DOHH2 (cell line): ENCODE measurements at regions not wholly inside any gene's neighbourhood (a gene's known extent, or its start where the extent isn't known, plus 50 kb on each side); places are given as distances from the start of the nearest gene placed in this dataset.

Experiments used
- CTCF ChIP-seq: fragments of 200-600 bp; sonication (generic); IDR thresholded peaks from one replicate; pipeline ENCODE4 v1.5.1; 2014; ENCODE audit warnings: antibody characterized with exemption, mild to moderate bottlenecking, low read depth, low read length; ENCODE audit not compliant: poor library complexity, severe bottlenecking
- EZH2phosphoT487 ChIP-seq: fragments of 200-600 bp; sonication (generic); IDR thresholded peaks from 2 replicates; pipeline ENCODE4 v1.6.1; 2017; ENCODE audit warnings: borderline replicate concordance, mild to moderate bottlenecking, antibody characterized with exemption, low read length, moderate library complexity, mixed read lengths

GRCh38 chr15:29379647-29380046 is 110.0 kb upstream of the NSMCE3 start:
- no peak for TF ChIP-seq CTCF
- TF ChIP-seq EZH2phosphoT487 = no peak
